ENCODE measurements at regions not wholly inside any gene's neighbourhood (a gene's known extent, or its start where the extent isn't known, plus 50 kb on each side); places are given as distances from the start of the nearest gene placed in this dataset.

- TF ChIP-seq CTCF (IDR thresholded peaks at IDR 0.05; ENCODE audit: low read depth, low read length, poor library complexity, severe bottlenecking) (no peak), EZH2phosphoT487 (IDR thresholded peaks at IDR 0.05; ENCODE audit: borderline replicate concordance, low read length) (no peak)
Observed at GRCh38 chr5:2044041-2044440, 161.3 kb upstream of the IRX4 start.

Measured in DOHH2 (cell line).